SK-N-SH (cell line): ENCODE measurements at regions not wholly inside any gene's neighbourhood (a gene's known extent, or its start where the extent isn't known, plus 50 kb on each side); places are given as distances from the start of the nearest gene placed in this dataset.

ENCODE experiments used
- CTCF ChIA-PET: fragments of 300-600, 350-600 bp; formaldehyde crosslinking; extraction: SDS; loops from one replicate; lab custom pipeline; 2021; lab: Yijun Ruan, JAX
- POLR2A ChIA-PET: fragments of 350-600 bp; sonication (Branson Sonifier 250); formaldehyde crosslinking; extraction: SDS; loops from one replicate; lab custom pipeline; 2020; ENCODE audit warnings: antibody characterized with exemption, inconsistent platforms; lab: Yijun Ruan, JAX
- DNase-seq: peaks from one replicate; pipeline ENCODE4 v3.0.0; 2012
- H2AFZ ChIP-seq: fragments of 200-600 bp; sonication (generic); 2 replicates; pipeline ENCODE4 v1.8.1; 2016; ENCODE audit warnings: antibody characterized with exemption, mild to moderate bottlenecking, low read depth
- H3F3A ChIP-seq: fragments of 200-600 bp; sonication (generic); replicated peaks from 2 replicates; pipeline ENCODE3; 2016; ENCODE audit warnings: antibody characterized with exemption, mild to moderate bottlenecking; ENCODE audit not compliant: insufficient read depth
- H3K27ac ChIP-seq, 2 experiments: fragments of 200-500 bp in 1 of 2; fragments of 200-600 bp in 1 of 2; sonication (Bioruptor generic) in 1 of 2; sonication (generic), shearing (Covaris generic) in 1 of 2; 2 replicates each; pipeline versions ENCODE4 v1.5.1 to v1.6.1; 2014 to 2016; ENCODE audit warnings: low read depth in 2 of 2, inconsistent platforms in 1 of 2, low read length in 1 of 2, mild to moderate bottlenecking in 1 of 2, mixed read lengths in 1 of 2
- H3K27me3 ChIP-seq: fragments of 200-600 bp; sonication (generic), shearing (Covaris generic); 2 replicates; pipeline ENCODE4 v1.6.1; 2016; ENCODE audit warnings: mixed run types; ENCODE audit not compliant: insufficient read depth
- H3K36me3 ChIP-seq, 2 experiments: fragments of 200-500 bp in 1 of 2; fragments of 200-600 bp in 1 of 2; sonication (Bioruptor generic) in 1 of 2; sonication (generic) in 1 of 2; replicated peaks in 1 of 2; 2 replicates each; pipeline versions ENCODE3 to v1.5.1; 2014 to 2016; ENCODE audit warnings: low read length in 1 of 2, mild to moderate bottlenecking in 1 of 2; ENCODE audit not compliant: insufficient read depth in 2 of 2, control insufficient read depth in 1 of 2
- H3K4me1 ChIP-seq, 2 experiments: fragments of 200-500 bp in 1 of 2; fragments of 200-600 bp in 1 of 2; sonication (Bioruptor generic) in 1 of 2; sonication (generic), shearing (Covaris generic) in 1 of 2; 2 replicates each; pipeline versions ENCODE4 v1.5.1 to v1.6.1; 2014 to 2016; ENCODE audit warnings: low read depth in 1 of 2, low read length in 1 of 2, mixed run types in 1 of 2; ENCODE audit not compliant: insufficient read depth in 2 of 2, control insufficient read depth in 1 of 2
- H3K4me2 ChIP-seq: fragments of 200-600 bp; sonication (generic), shearing (Covaris generic); 2 replicates; pipeline ENCODE4 v1.6.1; 2017; ENCODE audit warnings: mixed run types
- H3K4me3 ChIP-seq, 2 experiments: fragments of 200-500 bp in 1 of 2; fragments of 200-600 bp in 1 of 2; sonication (Bioruptor generic) in 1 of 2; sonication (generic), shearing (Covaris generic) in 1 of 2; 2 replicates each; pipeline versions ENCODE4 v1.5.1 to v1.8.1; 2014 to 2016; ENCODE audit warnings: low read depth in 2 of 2, inconsistent platforms in 1 of 2, low read length in 1 of 2, mild to moderate bottlenecking in 1 of 2, mixed read lengths in 1 of 2, moderate library complexity in 1 of 2
- H3K79me2 ChIP-seq: fragments of 200-600 bp; sonication (generic); 2 replicates; pipeline ENCODE4 v1.8.1; 2017; ENCODE audit warnings: mild to moderate bottlenecking; ENCODE audit not compliant: insufficient read depth
- H3K9ac ChIP-seq: fragments of 200-600 bp; sonication (generic); 2 replicates; pipeline ENCODE4 v1.6.1; 2017; ENCODE audit warnings: mixed run types
- H3K9me2 ChIP-seq: fragments of 200-600 bp; sonication (generic); 2 replicates; pipeline ENCODE4 v1.6.1; 2017; ENCODE audit warnings: mixed run types
- H3K9me3 ChIP-seq: fragments of 200-600 bp; sonication (generic); 2 replicates; pipeline ENCODE4 v1.6.1; 2017; ENCODE audit warnings: mixed run types, mild to moderate bottlenecking, moderate library complexity
- H4K20me1 ChIP-seq: fragments of 200-600 bp; sonication (generic); 2 replicates; pipeline ENCODE4 v1.6.1; 2017; ENCODE audit warnings: mild to moderate bottlenecking, mixed run types; ENCODE audit not compliant: insufficient read depth
- CHD2 ChIP-seq: fragments of 150-350 bp; IDR thresholded peaks from 2 replicates; pipeline ENCODE4 v1.6.1; 2018; ENCODE audit warnings: low read length; ENCODE audit not compliant: partially characterized antibody
- CTCF ChIP-seq: fragments of 200-600 bp; sonication (generic); IDR thresholded peaks from 2 replicates; pipeline ENCODE4 v1.6.1; 2017; ENCODE audit warnings: antibody characterized with exemption, mild to moderate bottlenecking, moderate library complexity
- ELF1 ChIP-seq: IDR thresholded peaks from 2 replicates; pipeline ENCODE4 v1.4.0; 2012
- EZH2phosphoT487 ChIP-seq: fragments of 200-600 bp; sonication (generic); IDR thresholded peaks from 2 replicates; pipeline ENCODE4 v1.6.1; 2017; ENCODE audit warnings: low read depth, mixed run types, mild to moderate bottlenecking, antibody characterized with exemption, moderate library complexity, borderline replicate concordance
- FOSL2 ChIP-seq: IDR thresholded peaks from 2 replicates; pipeline ENCODE4 v1.4.0; 2012; ENCODE audit warnings: low read depth, mild to moderate bottlenecking, moderate library complexity, borderline replicate concordance
- FOXM1 ChIP-seq: IDR thresholded peaks from 2 replicates; pipeline ENCODE4 v1.4.0; 2012; ENCODE audit warnings: low read depth, mild to moderate bottlenecking
- GABPA ChIP-seq: IDR thresholded peaks from 2 replicates; pipeline ENCODE4 v1.4.0; 2012; ENCODE audit warnings: low read depth, mild to moderate bottlenecking
- MXI1 ChIP-seq: IDR thresholded peaks from 2 replicates; pipeline ENCODE4 v1.6.1; 2012; ENCODE audit warnings: mild to moderate bottlenecking, low read depth, low read length, improper control_type of control experiment
- RAD21 ChIP-seq: IDR thresholded peaks from 2 replicates; pipeline ENCODE4 v1.6.1; 2012; ENCODE audit warnings: mild to moderate bottlenecking, low read length
- RCOR1 ChIP-seq: fragments of 150-350 bp; IDR thresholded peaks from 2 replicates; pipeline ENCODE4 v1.6.1; 2017; ENCODE audit warnings: antibody characterized with exemption, low read length
- RFX5 ChIP-seq: IDR thresholded peaks from 2 replicates; pipeline ENCODE4 v1.6.1; 2012; ENCODE audit warnings: mild to moderate bottlenecking, improper control_type of control experiment, low read length
- RXRA ChIP-seq: IDR thresholded peaks from 2 replicates; pipeline ENCODE4 v1.4.0; 2012; ENCODE audit warnings: low read depth, mild to moderate bottlenecking, borderline replicate concordance
- SMC3 ChIP-seq: IDR thresholded peaks from 2 replicates; pipeline ENCODE4 v1.6.1; 2012; ENCODE audit warnings: low read depth, low read length, improper control_type of control experiment
- TEAD4 ChIP-seq: IDR thresholded peaks from 2 replicates; pipeline ENCODE4 v1.4.0; 2012; ENCODE audit warnings: mild to moderate bottlenecking, borderline replicate concordance; ENCODE audit not compliant: insufficient read depth
- YY1 ChIP-seq: IDR thresholded peaks from 2 replicates; pipeline ENCODE4 v1.4.0; 2012; ENCODE audit warnings: low read depth, mild to moderate bottlenecking
- WGBS: methylation state at CpG from one replicate; pipeline ENCODE4 v1.1.6; 2017; ENCODE audit warnings: low lambda C conversion rate; 5-methylcytosine and 5-hydroxymethylcytosine counted together
- TF ChIP-seq, protein P1 (sequence below): IDR thresholded peaks from 2 replicates; pipeline ENCODE4 v1.4.0; 2012; ENCODE audit warnings: low read depth, borderline replicate concordance
- TF ChIP-seq, protein P2 (sequence below): IDR thresholded peaks from 2 replicates; pipeline ENCODE4; 2012
- TF ChIP-seq, protein P3 (sequence below): fragments of 150-350 bp; IDR thresholded peaks from 2 replicates; pipeline ENCODE4 v1.6.1; 2016; ENCODE audit warnings: mild to moderate bottlenecking, low read depth, low read length

DNA sequence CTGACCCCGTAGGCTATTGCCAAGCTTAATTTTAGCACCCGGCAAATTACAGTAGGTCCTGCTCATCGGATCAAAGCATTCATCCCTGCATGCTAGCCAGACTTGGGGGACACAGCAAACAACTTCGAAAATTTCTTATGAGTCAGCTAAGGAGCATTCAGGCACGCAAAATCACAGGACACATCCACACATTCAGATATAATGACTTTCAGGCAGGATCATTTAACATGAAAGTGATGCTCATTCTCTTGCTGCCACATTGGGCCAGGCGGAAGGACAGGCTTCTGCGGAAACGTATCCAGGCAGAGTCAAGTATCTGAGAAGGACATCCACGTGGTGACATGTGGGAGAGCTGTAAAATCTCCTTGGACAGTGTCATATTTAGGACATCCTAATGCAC, 474.0 kb upstream of the NRP1 start (continued):
- TF ChIP-seq TEAD4: no peak
- no peak for TF ChIP-seq RAD21

- Histone ChIP-seq H3K36me3 (no peaks in the 10 kb centered on the region), H2AFZ (no peak overlapping the region), H3K9me2 (no peaks in the 10 kb centered on the region), H3K79me2 (no peaks in the 10 kb centered on the region), H4K20me1 (no peaks in the 10 kb centered on the region), H3F3A (no peaks in the 10 kb centered on the region), H3K4me2 (no peak overlapping the region), H3K27me3 (no peaks in the 10 kb centered on the region), H3K9ac (no peak overlapping the region), H3K9me3 (no peaks in the 10 kb centered on the region), H3K4me1 (no peaks in the 10 kb centered on the region), H3K27ac (no peak overlapping the region), H3K4me3 (no peak overlapping the region)
- CTCF ChIA-PET: interaction anchor here (0.7 kb wide), 1 partner anchor 243 kb away, joined by 3 read pairs; no protein-coding TSS in a partner anchor
- no peak for TF ChIP-seq RXRA
- TF ChIP-seq, protein P1, sequence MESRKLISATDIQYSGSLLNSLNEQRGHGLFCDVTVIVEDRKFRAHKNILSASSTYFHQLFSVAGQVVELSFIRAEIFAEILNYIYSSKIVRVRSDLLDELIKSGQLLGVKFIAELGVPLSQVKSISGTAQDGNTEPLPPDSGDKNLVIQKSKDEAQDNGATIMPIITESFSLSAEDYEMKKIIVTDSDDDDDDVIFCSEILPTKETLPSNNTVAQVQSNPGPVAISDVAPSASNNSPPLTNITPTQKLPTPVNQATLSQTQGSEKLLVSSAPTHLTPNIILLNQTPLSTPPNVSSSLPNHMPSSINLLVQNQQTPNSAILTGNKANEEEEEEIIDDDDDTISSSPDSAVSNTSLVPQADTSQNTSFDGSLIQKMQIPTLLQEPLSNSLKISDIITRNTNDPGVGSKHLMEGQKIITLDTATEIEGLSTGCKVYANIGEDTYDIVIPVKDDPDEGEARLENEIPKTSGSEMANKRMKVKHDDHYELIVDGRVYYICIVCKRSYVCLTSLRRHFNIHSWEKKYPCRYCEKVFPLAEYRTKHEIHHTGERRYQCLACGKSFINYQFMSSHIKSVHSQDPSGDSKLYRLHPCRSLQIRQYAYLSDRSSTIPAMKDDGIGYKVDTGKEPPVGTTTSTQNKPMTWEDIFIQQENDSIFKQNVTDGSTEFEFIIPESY: no peak
- TF ChIP-seq ELF1: no peak
- no peak for TF ChIP-seq FOXM1
- no peak for TF ChIP-seq RCOR1
- TF ChIP-seq, protein P2, sequence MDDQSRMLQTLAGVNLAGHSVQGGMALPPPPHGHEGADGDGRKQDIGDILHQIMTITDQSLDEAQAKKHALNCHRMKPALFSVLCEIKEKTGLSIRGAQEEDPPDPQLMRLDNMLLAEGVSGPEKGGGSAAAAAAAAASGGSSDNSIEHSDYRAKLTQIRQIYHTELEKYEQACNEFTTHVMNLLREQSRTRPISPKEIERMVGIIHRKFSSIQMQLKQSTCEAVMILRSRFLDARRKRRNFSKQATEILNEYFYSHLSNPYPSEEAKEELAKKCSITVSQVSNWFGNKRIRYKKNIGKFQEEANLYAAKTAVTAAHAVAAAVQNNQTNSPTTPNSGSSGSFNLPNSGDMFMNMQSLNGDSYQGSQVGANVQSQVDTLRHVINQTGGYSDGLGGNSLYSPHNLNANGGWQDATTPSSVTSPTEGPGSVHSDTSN: no peak
- TF ChIP-seq RFX5: no peak
- TF ChIP-seq CHD2: no peak
- TF ChIP-seq EZH2phosphoT487: no peak
- no peak for TF ChIP-seq SMC3
- TF ChIP-seq, protein P3, sequence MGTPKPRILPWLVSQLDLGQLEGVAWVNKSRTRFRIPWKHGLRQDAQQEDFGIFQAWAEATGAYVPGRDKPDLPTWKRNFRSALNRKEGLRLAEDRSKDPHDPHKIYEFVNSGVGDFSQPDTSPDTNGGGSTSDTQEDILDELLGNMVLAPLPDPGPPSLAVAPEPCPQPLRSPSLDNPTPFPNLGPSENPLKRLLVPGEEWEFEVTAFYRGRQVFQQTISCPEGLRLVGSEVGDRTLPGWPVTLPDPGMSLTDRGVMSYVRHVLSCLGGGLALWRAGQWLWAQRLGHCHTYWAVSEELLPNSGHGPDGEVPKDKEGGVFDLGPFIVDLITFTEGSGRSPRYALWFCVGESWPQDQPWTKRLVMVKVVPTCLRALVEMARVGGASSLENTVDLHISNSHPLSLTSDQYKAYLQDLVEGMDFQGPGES: no peak
- no peak for TF ChIP-seq GABPA
- TF ChIP-seq MXI1: no peak
- TF ChIP-seq FOSL2: no peak
- no peak for TF ChIP-seq CTCF
- TF ChIP-seq YY1: no peak
- DNase-seq: no peak
- 92% methylated on average over 11 of the region's 11 CpGs for WGBS
- POLR2A ChIA-PET: no interaction called here
Observed at GRCh38 chr10:33807531-33808359, 473.3 kb upstream of the NRP1 start.
